ENCODE measurements at regions not wholly inside any gene's neighbourhood (a gene's known extent, or its start where the extent isn't known, plus 50 kb on each side); places are given as distances from the start of the nearest gene placed in this dataset.
"Not testable (repeated sequence)": the region's sequence is repeated elsewhere in the genome, so short reads cannot be mapped to it uniquely, and the experiment has no call there.

- no peak for DNase-seq
- intact Hi-C loops (cut with DNase I), result no loop called here
- H3K4me1 ChIP-seq, result no peaks in the 10 kb centered on the region
- H3K9me3 ChIP-seq, result no peaks in the 10 kb centered on the region
- H3K27ac ChIP-seq, result no peak overlapping the region
- no peaks in the 10 kb centered on the region for H3K36me3 ChIP-seq (replicated peaks in 1 of 2; ENCODE audit: insufficient read depth in 1 of 2, low read depth in 2 of 2)
- no peak for ATAC-seq
- no peaks in the 10 kb centered on the region for H3K27me3 ChIP-seq
- TF ChIP-seq POLR2A (IDR thresholded peaks at IDR 0.05) (no peak), CTCF (IDR thresholded peaks at IDR 0.05) (no peak)
- H3K4me3 ChIP-seq, result no peak overlapping the region
- 41 to 50% methylated on average over 3 of the region's 3 CpGs for WGBS, 2 donors
Observed at GRCh38 chr1:177411381-177411780, 240.6 kb downstream of the BRINP2 start.

- TF ChIP-seq CTCF (IDR thresholded peaks at IDR 0.05) (no peak), POLR2A (IDR thresholded peaks at IDR 0.05) (no peak)
- no peaks in the 10 kb centered on the region for H3K36me3 ChIP-seq (replicated peaks in 1 of 2; ENCODE audit: insufficient read depth in 1 of 2, low read depth in 2 of 2)
- H3K4me1 ChIP-seq, result no peaks in the 10 kb centered on the region
- 52 to 55% methylated on average over 5 of the region's 5 CpGs for WGBS, 2 donors
- H3K27ac ChIP-seq, result no peak overlapping the region
- intact Hi-C loops (cut with DNase I), result no loop called here
- no peak for DNase-seq
- H3K4me3 ChIP-seq, result no peak overlapping the region
- no peak for ATAC-seq
- no peaks in the 10 kb centered on the region for H3K27me3 ChIP-seq
- H3K9me3 ChIP-seq, result no peaks in the 10 kb centered on the region
Observed at GRCh38 chr1:177410179-177410766, 239.5 kb downstream of the BRINP2 start.

GRCh38 chr1:177406323-177406722 is 235.6 kb downstream of the BRINP2 start:
- H3K4me1 ChIP-seq; H3K9me3 ChIP-seq; DNase-seq; ATAC-seq; H3K27me3 ChIP-seq; intact Hi-C loops (cut with DNase I); H3K27ac ChIP-seq; H3K4me3 ChIP-seq; H3K36me3 ChIP-seq (replicated peaks in 1 of 2; ENCODE audit: insufficient read depth in 1 of 2, low read depth in 2 of 2): not testable (repeated sequence)
- WGBS, 2 donors, result 81 to 92% methylated on average over 7 to 14 of the region's 14 CpGs

DNA sequence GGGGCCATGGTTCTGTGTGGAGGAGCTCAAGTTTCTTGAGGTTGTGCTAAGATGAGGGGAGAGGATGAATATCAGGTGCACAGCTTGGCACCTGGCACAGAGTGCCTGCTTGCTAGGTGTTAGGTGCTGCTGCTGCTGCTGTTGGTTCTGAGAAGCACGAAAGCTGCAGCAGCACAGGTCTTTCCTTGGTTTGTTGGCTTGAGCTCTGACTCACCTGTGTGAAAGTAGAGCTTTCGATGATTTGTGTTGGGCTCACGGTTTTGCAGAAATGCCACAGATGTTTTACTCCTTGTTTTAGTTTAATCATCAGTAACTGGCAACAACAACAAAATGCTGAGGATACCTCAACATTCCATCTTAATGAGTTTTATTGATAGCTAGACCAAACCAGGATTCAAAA is 221.6 kb downstream of the BRINP2 start:
- 73% methylated on average over 3 of the region's 3 CpGs for WGBS, 2 donors
- Histone ChIP-seq H3K27ac (no peak overlapping the region), H3K9me3 (no peaks in the 10 kb centered on the region), H3K4me1 (no peaks in the 10 kb centered on the region), H3K36me3 (replicated peaks in 1 of 2; ENCODE audit: insufficient read depth in 1 of 2, low read depth in 2 of 2) (no peaks in the 10 kb centered on the region), H3K27me3 (no peaks in the 10 kb centered on the region), H3K4me3 (no peak overlapping the region)
- ATAC-seq (no peak), DNase-seq (no peak)
- intact Hi-C loops (cut with DNase I), result no loop called here
- no peak for TF ChIP-seq POLR2A (IDR thresholded peaks at IDR 0.05)
- TF ChIP-seq CTCF (IDR thresholded peaks at IDR 0.05), result no peak

DNA sequence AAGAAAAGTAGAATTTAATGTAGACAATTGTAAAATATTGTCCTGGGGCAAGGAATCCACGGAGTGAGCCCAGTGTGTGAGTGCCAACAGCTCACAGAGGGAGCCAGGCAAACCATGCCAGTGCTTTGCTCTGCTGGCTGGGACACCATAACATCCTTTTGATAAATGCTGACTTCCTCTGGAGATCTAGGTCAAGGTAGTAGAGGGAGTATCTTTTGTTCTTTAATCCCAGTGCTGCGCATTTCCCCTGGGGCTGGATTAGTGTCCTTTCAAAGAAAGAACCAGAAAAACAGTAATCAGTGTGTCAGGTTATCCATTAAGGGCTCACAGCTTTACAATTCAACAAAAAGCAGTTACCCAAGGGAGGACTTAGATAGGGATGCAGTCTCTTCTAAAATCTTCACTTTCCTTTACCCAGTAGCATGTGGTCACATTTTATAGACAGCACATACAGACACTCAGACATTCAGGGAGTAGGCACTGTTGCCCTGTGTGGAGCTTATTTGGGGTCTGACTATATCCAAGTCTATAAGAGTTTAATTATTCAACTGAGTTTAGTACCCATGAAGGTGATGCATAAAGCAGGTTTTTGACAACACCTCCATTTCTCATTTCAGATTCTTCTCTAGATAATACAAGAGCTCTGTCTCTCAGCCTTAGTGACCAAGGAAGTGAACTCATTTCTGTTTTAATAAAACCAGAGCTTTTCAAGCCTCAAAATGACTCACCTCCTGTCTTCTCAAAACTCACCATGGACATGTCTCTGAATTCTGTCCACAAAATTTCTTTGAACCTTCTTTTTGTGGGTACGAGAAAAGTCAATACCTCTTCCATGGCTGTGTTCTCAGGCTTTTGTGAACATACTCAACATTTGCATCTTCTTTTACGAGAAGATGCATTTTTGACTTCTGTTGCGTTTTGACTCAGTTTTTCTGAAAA is 215.3 kb downstream of the BRINP2 start:
- ATAC-seq (no peak), DNase-seq (no peak)
- Histone ChIP-seq H3K36me3 (replicated peaks in 1 of 2; ENCODE audit: insufficient read depth in 1 of 2, low read depth in 2 of 2) (no peaks in the 10 kb centered on the region), H3K27ac (no peak overlapping the region), H3K27me3 (no peaks in the 10 kb centered on the region), H3K4me3 (no peak overlapping the region), H3K9me3 (peaks cover 0 to 5% (median 0%) of the 10 kb centered on the region in 3 donors), H3K4me1 (no peaks in the 10 kb centered on the region)
- WGBS, 2 donors, result 56 to 60% methylated on average over 5 of the region's 5 CpGs
- intact Hi-C loops (cut with DNase I), result no loop called here
- no peak for TF ChIP-seq CTCF (IDR thresholded peaks at IDR 0.05)
- TF ChIP-seq POLR2A (IDR thresholded peaks at IDR 0.05), result no peak
